ENCODE measurements at regions not wholly inside any gene's neighbourhood (a gene's known extent, or its start where the extent isn't known, plus 50 kb on each side); places are given as distances from the start of the nearest gene placed in this dataset.

DNA sequence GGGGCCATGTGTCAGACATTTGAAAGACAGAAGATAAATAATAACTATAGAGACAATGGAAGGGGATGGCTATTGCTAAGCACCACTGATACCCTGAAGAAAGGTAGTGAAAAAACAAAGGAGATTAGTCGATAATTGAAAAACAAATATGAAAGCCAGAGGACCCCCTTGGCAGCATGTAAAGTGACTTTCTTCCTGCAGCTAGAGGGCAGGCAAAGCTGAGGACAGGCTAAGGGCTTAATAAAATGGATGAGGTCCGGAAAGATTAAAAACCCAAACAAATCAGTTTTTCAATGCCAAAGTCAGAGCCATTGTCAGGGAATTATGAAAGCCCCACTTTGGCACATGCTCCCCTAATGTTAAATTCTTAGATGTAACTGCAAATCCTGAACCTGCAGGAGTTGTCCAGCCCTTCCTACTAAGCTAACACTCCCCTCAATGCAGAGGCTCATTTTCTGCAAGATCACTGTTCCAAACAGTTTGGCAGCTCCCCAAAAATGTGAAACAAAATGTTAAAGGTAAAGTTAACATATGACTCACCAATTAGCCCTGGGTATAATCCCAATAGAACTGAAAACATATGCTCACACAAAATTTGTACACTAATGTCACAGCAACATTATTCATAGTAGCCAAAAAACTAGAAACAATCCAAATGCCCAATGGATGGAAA lies 1177.9 kb downstream of the GRIK2 start:
- no peak for DNase-seq (ENCODE audit: extremely low read depth in 1 of 2, low read depth in 1 of 2)

DNA sequence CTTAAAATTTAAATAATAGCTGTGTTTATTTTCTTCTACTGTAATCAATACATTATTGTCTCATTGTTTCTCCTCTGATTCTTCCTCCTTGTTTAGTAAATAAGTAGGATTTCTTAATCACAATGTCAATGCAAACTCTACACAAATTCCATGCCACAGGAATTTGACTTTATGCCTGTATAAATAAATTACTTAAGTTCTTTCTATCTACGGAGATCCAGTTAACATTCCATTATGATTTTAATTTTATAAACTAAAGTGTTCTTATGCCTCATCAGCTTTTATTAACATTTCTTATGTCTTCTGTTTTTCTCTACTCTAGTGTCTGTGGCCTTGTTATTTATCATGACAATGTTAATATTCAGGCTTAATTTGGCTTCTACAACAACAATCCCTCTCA lies 1169.2 kb downstream of the GRIK2 start:
- DNase-seq (ENCODE audit: extremely low read depth in 1 of 2, low read depth in 1 of 2): no peak

DNA sequence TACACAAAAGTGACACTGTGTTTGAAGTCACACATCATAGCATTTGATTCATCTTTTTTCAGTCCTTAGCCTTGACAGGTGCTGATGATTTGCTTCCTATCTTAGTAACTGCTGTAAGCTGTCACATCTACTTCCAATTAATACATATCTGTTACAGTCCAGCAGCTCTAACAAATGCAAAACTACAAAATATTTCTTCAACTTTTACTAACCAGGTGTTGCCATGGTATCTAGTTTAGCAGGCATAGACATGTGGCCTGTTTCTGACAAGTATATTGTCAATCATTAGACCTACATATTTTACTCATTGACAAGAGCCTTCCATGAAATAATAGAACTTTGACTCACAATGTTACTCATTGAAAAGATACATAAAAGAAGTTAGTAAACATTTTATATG lies 1159.7 kb downstream of the GRIK2 start:
- no peak for DNase-seq (ENCODE audit: extremely low read depth in 1 of 2, low read depth in 1 of 2)

DNA sequence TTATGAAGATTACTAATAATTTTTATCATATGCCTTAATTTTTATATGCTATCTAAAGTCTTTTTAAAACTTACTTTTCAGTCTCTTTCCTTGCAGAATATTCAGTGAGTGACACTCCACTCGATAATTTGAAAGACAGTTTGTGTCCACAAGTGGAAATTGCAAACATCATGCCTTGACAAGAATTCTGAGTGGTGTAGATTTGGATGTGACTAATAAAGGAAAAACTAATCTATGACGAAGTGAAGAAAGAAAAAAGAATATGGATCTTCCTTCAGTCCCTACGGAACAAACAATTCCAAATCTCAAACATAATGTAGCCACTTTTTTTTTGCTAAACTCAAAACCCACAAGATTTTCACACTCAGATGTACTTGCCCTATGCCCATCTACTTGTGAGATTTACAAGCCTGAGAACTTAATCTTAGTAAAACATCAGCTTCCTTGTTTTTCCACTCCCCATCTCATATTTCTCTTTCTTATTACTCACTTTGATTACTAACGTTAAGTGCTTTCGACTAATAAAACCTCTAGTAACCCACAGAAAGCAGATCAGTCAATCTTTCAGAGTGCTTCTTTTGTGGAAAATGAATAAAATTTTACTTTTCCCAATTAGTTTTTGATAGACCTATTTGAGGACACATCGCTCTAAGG lies 1155.8 kb downstream of the GRIK2 start:
- no peak for DNase-seq (ENCODE audit: extremely low read depth in 1 of 2, low read depth in 1 of 2)

DNA sequence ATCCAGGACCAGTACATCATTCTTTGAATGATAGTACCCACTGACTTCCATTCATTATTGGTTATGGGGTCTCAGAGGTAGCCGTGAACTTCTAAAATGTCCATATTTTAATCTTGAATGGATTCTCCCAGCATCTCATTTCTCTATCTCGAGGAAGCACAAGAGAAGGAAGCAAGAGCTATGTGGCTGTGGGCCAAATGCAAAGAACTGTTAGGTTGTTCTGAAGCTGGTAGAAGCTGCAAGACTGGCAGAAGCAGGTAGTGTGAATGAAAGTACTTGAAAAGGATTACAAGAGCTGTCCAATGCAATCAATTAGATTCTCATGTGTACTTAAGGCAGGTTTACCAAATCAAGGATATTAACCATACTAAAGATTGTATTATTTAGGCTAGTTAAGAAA lies 1131.8 kb downstream of the GRIK2 start:
- DNase-seq (ENCODE audit: extremely low read depth in 1 of 2, low read depth in 1 of 2): no peak

DNA sequence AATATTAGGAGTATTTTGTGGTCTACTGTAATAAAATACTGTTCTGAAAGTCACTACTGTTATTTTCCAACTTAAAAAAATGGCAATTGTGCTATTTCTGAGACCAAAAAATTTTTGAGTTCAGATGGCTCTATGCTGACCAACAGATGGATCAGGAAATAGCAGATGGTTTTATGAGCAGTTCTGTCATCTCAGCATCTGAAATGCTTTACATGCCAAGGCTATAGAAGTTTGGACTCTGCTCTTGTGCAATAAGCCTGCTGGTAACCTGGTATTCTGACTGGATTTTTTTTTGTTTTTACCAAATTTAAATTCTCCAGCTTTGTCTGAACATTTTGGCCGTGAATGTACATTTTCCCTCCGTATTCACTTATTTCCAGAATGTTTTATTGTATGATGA lies 1127.5 kb downstream of the GRIK2 start:
- no peak for DNase-seq (ENCODE audit: extremely low read depth in 1 of 2, low read depth in 1 of 2)

DNA sequence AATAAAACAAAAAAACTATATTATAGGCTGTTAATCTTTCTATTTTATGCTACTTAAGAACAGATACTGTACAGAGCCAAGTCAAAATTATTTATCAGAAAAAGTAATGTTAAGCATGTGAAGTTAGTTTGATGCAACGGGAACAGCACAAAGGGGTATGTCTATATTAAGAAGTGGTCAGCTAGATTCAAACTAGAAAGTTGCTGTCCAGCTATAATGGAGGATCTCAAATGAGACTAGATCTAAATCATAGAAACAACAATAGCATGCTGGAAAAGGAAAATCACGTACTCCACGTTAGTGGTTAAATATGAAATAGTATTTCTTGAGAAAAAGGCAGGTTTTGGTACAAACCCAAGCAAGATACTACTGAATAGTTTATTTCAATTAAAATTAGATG lies 1124.0 kb downstream of the GRIK2 start:
- DNase-seq (ENCODE audit: extremely low read depth in 1 of 2, low read depth in 1 of 2): no peak

DNA sequence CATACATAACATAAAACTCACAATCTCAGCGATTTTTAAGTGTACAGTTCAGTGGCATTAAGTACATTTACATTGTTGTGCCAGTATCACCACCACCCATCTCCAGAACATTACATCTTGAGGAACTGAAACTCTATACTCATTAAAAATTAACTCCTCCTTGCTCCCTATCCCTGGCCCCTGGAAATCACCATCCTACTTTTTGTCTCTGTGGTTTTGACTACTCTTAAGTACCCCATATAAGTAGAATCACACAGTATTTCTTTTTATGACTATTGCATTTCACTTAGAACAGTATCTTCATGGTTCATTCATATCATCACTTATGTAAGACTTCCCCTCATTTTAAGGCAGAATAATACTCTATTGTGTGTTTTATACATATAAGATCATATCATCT lies 1108.1 kb downstream of the GRIK2 start:
- no peak for DNase-seq (ENCODE audit: extremely low read depth in 1 of 2, low read depth in 1 of 2)

DNA sequence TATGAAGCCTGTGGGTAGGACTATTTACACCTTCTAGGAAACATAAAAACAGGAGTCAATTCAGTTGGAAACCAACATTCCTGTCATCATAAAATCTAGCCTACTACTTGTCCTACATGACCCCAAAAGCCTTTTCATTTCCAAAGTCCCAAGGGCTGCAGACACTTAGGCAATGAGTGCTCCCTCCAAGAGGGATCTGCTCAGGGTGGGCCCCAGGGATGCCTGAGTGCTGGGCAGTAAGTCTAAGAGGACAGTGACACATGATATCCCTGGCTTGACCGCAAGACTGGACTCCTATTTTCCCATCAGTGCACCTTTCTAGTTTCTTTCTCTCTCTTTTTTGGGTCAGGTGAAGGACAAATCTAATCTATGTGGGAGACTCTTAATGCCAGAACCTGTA lies 1101.3 kb downstream of the GRIK2 start:
- DNase-seq (ENCODE audit: extremely low read depth in 1 of 2, low read depth in 1 of 2): no peak

DNA sequence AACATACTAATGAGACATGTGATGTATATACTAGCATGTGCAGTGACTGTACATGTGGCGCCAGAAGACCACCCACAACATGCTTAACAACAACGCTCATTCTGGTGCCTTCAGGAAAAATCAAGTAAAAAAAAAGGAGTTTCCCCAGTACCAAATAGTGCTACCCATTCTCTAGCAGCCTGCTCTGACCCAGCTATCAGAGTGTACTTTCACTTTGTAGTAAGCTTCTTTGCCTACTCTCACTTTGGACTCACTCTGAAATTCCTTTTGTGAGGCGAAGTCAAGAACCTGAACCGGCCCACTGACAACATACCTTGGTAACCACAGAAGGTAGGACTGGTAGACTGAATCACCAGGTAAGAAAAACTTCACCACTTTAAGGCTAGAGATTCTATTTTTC lies 1100.0 kb downstream of the GRIK2 start:
- DNase-seq (ENCODE audit: extremely low read depth in 1 of 2, low read depth in 1 of 2): no peak

DNA sequence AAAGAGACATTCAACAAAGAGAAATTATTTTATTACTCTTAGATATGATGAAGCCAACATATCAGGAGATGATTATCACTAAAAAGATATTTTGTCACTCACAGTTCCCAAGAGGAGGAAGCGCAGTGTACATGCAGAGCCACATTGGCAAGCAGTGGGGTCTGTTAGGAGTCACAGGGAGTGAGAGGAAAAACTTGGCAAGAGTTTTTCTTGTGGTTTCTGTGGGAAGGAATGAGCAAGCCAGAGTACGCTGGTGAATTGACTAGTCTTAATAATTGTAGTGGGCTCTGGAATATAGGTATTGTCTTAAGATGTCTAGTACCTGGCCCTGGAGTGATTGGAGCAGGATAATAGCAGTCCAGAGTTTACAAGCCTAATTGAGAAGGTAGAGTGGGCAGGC lies 1095.2 kb downstream of the GRIK2 start:
- DNase-seq (ENCODE audit: extremely low read depth in 1 of 2, low read depth in 1 of 2): no peak

DNA sequence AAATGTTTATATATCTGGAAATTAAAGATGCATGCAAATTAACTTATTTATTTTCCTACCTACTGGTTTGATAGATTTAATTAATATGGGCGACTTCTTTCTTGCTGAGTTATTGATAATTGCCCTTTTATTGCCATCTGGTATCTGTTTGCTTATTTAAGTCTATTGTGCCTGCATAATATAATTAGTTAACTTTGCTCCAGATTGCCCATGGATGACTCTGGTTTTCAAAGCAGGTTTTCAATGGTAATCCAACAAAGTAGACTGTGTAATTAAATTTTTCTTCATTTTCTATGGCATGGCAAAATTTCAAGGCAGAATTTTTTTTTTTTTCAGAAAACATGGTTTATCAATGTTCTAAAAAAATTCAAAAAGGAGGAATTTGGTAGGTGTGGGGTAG lies 1092.0 kb downstream of the GRIK2 start:
- no peak for DNase-seq (ENCODE audit: extremely low read depth in 1 of 2, low read depth in 1 of 2)

DNA sequence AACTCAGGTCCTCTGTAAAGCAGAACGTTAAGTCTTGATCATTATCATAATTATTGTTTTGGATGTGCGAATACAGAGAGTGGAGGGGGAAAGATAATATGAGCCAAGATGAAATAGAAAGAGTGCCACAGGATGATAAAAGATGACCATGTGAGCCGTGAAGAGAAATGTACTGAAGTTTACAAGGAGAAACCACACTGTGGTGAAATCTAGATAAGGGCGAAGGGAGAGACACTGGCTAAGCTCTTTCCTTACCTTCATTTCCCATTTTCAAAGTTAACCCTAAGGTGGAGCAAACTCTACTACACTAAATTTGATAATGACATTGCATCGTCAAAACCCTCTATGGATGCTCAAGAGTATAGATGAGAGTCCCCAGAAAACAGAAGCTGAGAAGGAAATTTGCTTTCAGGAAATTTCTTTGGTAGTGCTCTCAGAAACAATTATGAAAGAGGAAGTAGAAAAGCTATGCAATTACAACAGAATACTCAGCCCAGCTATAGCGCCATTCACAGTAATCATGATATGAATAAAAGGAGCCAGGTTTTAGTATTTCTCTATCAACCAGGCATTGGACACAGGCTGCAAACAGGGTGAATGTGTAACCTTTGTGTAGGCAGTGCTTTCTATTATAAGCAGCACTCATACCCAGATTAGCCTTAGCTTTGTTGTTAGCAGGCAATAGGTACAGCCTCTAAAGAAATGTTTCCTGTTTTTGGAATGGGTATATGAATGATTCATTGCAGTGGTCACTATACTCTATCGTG lies 1080.7 kb downstream of the GRIK2 start:
- no peak for DNase-seq (ENCODE audit: extremely low read depth in 1 of 2, low read depth in 1 of 2)

DNA sequence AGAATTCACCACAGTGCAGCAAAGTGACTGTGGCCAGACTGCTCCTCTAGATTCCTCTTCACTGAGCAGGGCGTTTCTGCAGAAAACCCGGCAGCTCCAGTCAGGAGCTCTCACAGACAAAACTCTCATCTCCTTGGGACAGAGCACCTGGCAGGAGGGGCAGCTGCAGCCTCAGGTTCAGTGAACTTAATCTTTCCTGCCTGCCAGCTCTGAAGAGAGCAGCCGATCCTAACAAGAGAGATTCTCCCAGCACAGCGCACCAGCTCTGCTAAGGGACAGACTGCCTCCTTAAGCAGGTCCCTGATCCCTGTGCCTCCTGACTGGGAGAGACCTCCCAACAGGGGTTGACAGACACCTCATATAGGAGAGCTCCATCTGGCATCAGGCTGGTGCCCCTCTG lies 1065.5 kb downstream of the GRIK2 start:
- no peak for DNase-seq (ENCODE audit: extremely low read depth in 1 of 2, low read depth in 1 of 2)

DNA sequence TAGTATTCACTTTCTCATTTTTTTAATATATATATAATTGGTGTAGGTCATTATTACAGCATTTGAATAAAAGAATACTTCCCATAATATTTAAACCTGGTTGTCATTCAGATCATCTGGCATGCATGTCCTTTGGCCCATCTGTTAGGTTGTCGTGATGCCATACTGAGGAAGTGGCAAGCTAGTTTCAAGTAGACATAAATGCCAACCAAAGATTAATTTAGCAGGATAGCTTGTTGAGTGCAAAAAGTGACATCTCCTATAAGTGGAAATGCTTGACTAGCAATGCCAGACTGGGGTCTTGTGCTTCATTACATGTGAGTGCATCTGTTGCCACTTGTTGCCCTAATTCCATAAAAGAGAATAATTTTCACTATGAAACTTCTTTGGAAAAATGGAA lies 1044.7 kb downstream of the GRIK2 start:
- DNase-seq (ENCODE audit: extremely low read depth in 1 of 2, low read depth in 1 of 2): no peak

DNA sequence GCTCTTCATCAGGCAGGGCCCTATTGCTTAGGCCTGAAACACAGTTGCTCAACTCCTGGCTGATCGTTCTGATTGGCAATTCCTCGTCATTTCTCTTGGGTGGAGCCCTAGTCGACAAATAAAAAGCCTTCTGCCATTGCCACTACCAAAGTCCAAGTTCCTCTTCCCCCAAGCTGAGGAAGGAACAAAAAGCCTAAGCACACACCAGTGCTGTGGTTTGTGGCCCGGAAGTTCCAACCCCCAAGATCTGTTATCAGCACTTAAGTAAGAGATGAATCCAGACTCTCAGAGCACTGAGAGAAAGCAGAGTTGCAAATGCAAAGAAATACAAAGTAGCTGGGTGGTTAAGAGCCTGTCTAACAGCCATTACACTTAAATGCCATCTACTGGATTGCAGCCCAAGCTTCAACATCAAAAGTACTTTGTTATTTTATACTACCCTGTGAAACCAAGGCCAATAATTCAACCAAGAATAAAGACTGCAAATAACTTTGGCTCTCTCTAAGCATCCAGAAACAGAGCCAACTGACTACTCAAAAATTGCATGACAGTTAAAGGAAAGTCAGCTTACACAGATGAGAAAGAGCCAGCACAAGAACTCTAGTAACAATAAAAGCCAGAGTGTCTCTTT lies 1024.0 kb downstream of the GRIK2 start:
- DNase-seq (ENCODE audit: extremely low read depth in 1 of 2, low read depth in 1 of 2): no peak

DNA sequence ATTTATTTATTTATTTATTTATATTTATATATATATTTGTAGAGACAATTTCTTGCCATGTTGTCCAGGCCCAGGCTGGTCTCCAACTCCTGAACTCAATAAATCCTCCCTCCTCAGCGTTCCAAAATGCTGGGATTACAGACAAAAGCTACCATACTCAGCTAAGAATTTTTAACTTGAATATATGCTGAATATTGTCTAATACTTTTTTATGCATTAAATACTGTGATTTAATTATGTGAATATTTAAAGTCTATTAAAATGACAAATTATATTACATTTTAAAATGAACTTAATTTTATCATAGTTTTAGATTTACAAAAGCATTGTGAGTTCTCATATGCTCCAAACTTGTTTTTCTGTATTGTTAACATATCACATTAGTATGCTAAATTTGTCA lies 1022.4 kb downstream of the GRIK2 start:
- DNase-seq (ENCODE audit: extremely low read depth in 1 of 2, low read depth in 1 of 2): no peak

DNA sequence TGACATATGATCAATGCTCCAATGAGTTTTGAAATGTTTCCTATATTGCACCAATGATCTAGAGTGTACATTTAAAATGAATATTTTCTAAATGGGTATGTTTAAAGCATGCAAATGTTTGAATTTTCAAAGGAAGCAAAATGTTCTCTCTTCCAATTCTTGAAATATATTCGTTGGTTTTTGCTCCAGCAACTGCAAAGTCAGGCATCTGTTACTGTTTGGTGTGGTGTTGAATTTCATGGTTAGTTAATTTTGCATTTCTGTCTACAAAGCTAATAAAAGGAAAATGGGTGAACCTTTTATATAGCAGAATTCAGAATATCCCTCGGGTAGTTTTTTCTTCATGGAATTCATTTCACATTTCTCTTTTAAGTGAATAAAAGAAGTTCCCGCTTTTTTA lies 1018.3 kb downstream of the GRIK2 start:
- DNase-seq (ENCODE audit: extremely low read depth in 1 of 2, low read depth in 1 of 2): no peak

DNA sequence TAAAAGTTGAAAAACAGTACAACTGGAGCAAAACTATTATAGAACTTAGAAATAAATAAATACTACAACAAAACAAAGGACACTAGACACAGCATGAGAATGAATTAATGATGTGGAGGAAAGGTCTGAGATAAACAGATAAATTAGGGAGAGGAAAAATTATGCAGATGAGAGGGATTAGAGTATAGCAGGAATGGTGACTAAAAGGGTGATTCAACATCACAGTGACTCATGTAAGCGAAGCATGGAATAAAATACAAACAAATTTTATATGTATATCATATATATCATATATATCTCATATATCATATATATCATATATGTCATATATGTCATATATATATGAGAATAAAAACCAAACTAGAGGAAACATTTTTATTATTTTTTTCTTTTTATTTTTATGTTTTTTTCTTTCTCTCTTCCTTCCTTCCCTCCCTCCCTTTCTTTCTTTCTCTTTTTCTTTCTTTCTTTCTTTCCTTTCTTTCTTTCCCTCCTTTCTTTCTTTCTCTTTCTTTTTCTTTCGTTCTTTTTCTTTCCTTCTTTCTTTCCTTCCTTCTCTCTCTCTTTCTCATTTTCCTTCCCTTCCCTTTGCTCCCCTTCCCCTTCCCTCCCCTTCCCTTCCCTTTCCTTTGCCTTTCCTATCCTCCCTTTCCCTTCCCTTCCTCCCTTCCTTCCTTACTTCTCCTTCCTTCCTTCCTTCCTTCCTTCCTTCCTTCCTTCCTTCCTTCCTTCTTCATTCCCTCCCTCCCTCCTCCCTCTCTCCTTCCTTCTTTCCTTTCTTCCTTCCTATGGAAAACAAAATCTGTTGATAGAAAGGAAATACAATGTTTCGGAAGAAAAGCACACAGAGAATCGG lies 1014.6 kb downstream of the GRIK2 start:
- DNase-seq (ENCODE audit: extremely low read depth in 1 of 2, low read depth in 1 of 2): no peak

DNA sequence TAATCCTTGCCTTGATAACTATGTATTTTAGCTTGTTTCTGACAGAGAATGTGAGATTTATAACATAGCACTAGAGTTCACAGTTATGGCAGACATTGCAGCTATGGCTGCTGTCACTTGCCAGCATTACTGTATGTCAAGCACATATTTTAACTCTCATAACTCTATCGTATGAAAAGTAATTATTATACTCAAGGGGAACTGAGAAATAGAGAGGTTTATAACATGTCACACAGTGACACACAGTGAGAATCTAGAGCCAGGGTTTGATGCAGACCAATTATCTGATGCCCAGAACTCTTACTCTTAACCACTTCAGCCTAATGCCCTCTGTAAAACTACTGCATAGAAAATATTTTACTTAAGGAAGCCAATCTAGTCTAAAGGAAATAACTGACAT lies 1012.4 kb downstream of the GRIK2 start:
- no peak for DNase-seq (ENCODE audit: extremely low read depth in 1 of 2, low read depth in 1 of 2)

Measured in stimulated activated CD8-positive, alpha-beta memory T cell treated with anti-CD3 and anti-CD28 coated beads, Interleukin-7, amount 100 ng/mL, for 48 hours (primary cell).